CD4-positive, alpha-beta T cell (primary cell): ENCODE measurements at regions not wholly inside any gene's neighbourhood (a gene's known extent, or its start where the extent isn't known, plus 50 kb on each side); places are given as distances from the start of the nearest gene placed in this dataset.
"Not testable (repeated sequence)": the region's sequence is repeated elsewhere in the genome, so short reads cannot be mapped to it uniquely, and the experiment has no call there.

Source experiments
- ATAC-seq: fragments of 200-7000 bp; cut with Tn5 transposase; one replicate; pipeline ENCODE4 v1.10.0; 2022; ENCODE audit warnings: mild to moderate bottlenecking; ENCODE audit not compliant: poor library complexity
- CTCF ChIA-PET: fragments of 350-600 bp; sonication (Branson Sonifier 250); formaldehyde crosslinking; loops from one replicate; lab custom pipeline; 2021; ENCODE audit warnings: antibody characterized with exemption, inconsistent platforms; lab: Charles Lee
- POLR2A ChIA-PET: fragments of 350-600 bp; sonication (Branson Sonifier 250); formaldehyde crosslinking; loops from one replicate; lab custom pipeline; 2021; ENCODE audit warnings: antibody characterized with exemption, inconsistent platforms; lab: Charles Lee
- DNase-seq, 14 experiments: peaks; one replicate each; pipeline ENCODE4 v3.0.0-alpha.2; 2013 to 2020; ENCODE audit warnings: mixed read lengths in 2 of 14
- H3K27ac ChIP-seq, 2 donors: one replicate each; pipeline versions ENCODE4 v1.5.1 to v1.7.0; 2013; ENCODE audit warnings: low read length in 2 of 2, low read depth in 1 of 2, mild to moderate bottlenecking in 1 of 2
- H3K27me3 ChIP-seq, 2 experiments: 1 replicate in 1 of 2; 2 replicates in 1 of 2; pipeline versions ENCODE4 v1.6.1 to v1.7.0; 2013; ENCODE audit warnings: low read length in 2 of 2, control low read depth in 1 of 2, mild to moderate bottlenecking in 1 of 2, moderate library complexity in 1 of 2; ENCODE audit not compliant: insufficient read depth in 2 of 2, control insufficient read depth in 1 of 2
- H3K36me3 ChIP-seq: one replicate; pipeline ENCODE4 v1.6.1; 2013; ENCODE audit warnings: low read length, control low read depth; ENCODE audit not compliant: insufficient read depth
- H3K4me1 ChIP-seq: one replicate; pipeline ENCODE4 v1.6.1; 2013; ENCODE audit warnings: low read length, control low read depth; ENCODE audit not compliant: insufficient read depth
- H3K4me3 ChIP-seq: one replicate; pipeline ENCODE4 v1.5.1; 2013; ENCODE audit warnings: mild to moderate bottlenecking, low read length, moderate library complexity
- H3K9me3 ChIP-seq, 2 experiments: 1 replicate in 1 of 2; 2 replicates in 1 of 2; pipeline versions ENCODE4 v1.6.1 to v1.7.0; 2013; ENCODE audit warnings: low read length in 2 of 2, mild to moderate bottlenecking in 2 of 2, control low read depth in 1 of 2, moderate library complexity in 1 of 2; ENCODE audit not compliant: control insufficient read depth in 1 of 2, insufficient read depth in 1 of 2
- H3K27ac Mint-ChIP-seq: one replicate; pipeline ENCODE4 v1.8.0; 2020; ENCODE audit warnings: mixed read lengths
- H3K27me3 Mint-ChIP-seq: one replicate; pipeline ENCODE4 v1.8.0; 2021; ENCODE audit warnings: mixed read lengths
- H3K36me3 Mint-ChIP-seq: one replicate; pipeline ENCODE4 v1.8.0; 2021; ENCODE audit warnings: low read depth, mixed read lengths
- H3K4me1 Mint-ChIP-seq: one replicate; pipeline ENCODE4 v1.8.0; 2021; ENCODE audit warnings: low read depth, mixed read lengths
- H3K4me3 Mint-ChIP-seq: one replicate; pipeline ENCODE4 v1.8.0; 2020; ENCODE audit warnings: mild to moderate bottlenecking, mixed read lengths
- H3K9me3 Mint-ChIP-seq: one replicate; pipeline ENCODE4 v1.8.0; 2020; ENCODE audit warnings: mixed read lengths
- intact Hi-C, 2 experiments: fragments of 100-400 bp; cut with DNase I in 1 of 2; cut with micrococcal nuclease in 1 of 2; formaldehyde crosslinking; loops; one replicate each; pipeline versions ENCODE4 v1.15.1 to v1.9.0; 2023 to 2025; cut with DNase I, micrococcal nuclease
- TF ChIP-seq, protein P1 (sequence below): fragments of 200-600 bp; IDR thresholded peaks from one replicate; pipeline ENCODE4 v1.8.0; 2022; ENCODE audit warnings: antibody characterized with exemption, mild to moderate bottlenecking

DNA sequence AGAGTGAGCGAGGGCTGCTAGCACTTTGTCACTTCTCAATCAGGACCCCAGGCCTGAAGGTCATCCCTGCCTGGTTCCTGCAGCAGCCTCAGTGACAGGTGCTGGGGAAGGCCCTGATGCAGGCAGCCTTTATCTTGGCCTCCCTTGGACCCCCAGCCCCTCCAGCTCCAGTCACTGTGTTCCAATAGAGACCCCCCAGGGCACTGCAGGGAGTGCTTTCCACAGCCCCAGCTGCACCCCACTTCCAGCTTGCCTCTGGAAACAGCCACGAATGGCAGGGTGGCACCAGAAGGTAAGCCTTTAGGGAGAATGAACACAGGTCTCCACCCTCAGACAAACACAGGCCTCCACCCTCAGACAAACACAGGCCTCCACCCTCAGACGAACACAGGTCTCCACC, 241.6 kb upstream of the SGCG start:
- Mint-ChIP-seq H3K4me1 (no peaks in the 10 kb centered on the region), H3K27ac (no peak overlapping the region), H3K4me3 (no peak overlapping the region), H3K9me3 (no peaks in the 10 kb centered on the region), H3K36me3 (no peaks in the 10 kb centered on the region), H3K27me3 (no peaks in the 10 kb centered on the region)
- no peaks in the 10 kb centered on the region for H3K36me3 ChIP-seq
- no peak overlapping the region for H3K27ac ChIP-seq
- ATAC-seq = no peak
- CTCF ChIA-PET = no interaction called here
- TF ChIP-seq, protein P1, sequence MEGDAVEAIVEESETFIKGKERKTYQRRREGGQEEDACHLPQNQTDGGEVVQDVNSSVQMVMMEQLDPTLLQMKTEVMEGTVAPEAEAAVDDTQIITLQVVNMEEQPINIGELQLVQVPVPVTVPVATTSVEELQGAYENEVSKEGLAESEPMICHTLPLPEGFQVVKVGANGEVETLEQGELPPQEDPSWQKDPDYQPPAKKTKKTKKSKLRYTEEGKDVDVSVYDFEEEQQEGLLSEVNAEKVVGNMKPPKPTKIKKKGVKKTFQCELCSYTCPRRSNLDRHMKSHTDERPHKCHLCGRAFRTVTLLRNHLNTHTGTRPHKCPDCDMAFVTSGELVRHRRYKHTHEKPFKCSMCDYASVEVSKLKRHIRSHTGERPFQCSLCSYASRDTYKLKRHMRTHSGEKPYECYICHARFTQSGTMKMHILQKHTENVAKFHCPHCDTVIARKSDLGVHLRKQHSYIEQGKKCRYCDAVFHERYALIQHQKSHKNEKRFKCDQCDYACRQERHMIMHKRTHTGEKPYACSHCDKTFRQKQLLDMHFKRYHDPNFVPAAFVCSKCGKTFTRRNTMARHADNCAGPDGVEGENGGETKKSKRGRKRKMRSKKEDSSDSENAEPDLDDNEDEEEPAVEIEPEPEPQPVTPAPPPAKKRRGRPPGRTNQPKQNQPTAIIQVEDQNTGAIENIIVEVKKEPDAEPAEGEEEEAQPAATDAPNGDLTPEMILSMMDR = no peak
- no peaks in the 10 kb centered on the region for H3K4me1 ChIP-seq
- intact Hi-C loops = no loop called here
- peaks cover 0 to 31% of the 10 kb centered on the region in 2 experiments for H3K9me3 ChIP-seq
- no peak for DNase-seq
- POLR2A ChIA-PET = no interaction called here
- no peak overlapping the region for H3K4me3 ChIP-seq
- H3K27me3 ChIP-seq = no peaks in the 10 kb centered on the region

DNA sequence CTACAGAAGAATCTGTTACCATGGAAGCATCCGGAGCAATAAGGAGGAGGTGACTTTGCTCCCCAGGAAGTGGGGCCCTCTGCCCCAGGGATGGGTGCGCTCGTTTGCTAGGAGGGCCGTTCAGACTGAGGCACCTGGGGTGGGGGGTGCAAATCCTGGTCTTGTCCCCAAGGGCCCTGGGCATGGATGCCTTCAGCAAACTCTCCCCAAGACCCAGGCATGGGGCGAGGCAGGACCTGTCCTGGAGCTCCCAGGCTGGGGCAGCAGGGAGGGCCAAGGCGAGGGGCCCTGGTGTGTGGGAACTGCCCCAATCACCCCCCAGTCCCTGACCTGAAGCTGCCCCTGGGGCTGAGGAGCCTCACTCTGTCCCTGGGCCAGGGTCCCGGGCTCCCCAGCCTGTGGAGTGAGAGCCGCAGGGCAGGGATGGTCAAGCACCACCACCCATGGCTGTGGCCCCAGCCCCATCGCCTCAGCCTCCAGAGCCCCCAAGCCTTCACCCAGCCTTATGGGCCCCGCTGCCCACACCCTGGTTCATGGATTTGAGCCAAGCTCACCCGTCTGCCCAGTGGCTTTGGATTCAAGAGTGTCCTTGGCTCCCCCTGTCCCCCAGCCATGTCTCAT, 240.6 kb upstream of the SGCG start:
- H3K27me3 ChIP-seq = no peaks in the 10 kb centered on the region
- H3K4me3 ChIP-seq = no peak overlapping the region
- H3K27ac Mint-ChIP-seq = no peak overlapping the region
- H3K9me3 Mint-ChIP-seq = no peaks in the 10 kb centered on the region
- intact Hi-C loops = no loop called here
- ChIA-PET POLR2A (no interaction called here), CTCF (no interaction called here)
- ATAC-seq = no peak
- H3K36me3 Mint-ChIP-seq = no peaks in the 10 kb centered on the region
- H3K27me3 Mint-ChIP-seq = no peaks in the 10 kb centered on the region
- H3K36me3 ChIP-seq = no peaks in the 10 kb centered on the region
- peaks cover 0 to 26% of the 10 kb centered on the region in 2 experiments for H3K9me3 ChIP-seq
- no peaks in the 10 kb centered on the region for H3K4me1 ChIP-seq
- no peak overlapping the region for H3K4me3 Mint-ChIP-seq
- TF ChIP-seq, protein P1 = no peak
- H3K4me1 Mint-ChIP-seq = no peaks in the 10 kb centered on the region
- DNase-seq = no peak
- H3K27ac ChIP-seq = no peak overlapping the region

DNA sequence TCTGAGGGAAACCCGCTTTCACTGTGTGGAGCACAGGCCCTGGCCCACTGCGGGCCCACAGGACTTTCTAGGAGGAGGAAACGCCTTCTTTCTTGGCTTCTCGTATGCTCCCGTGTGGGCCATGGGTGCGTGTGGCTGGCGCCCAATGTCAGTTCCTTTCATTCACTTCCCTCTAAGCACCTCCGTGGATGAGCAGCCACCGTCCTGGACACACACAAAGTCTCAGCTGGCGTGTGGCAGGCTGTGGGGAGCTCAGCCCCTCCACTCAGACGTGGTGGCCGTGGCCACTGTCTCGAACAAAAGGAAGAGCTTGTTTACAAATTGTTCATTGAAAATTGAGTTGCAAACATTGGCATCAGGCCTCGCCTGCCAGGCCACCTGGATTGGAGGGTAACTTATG, 240.0 kb upstream of the SGCG start:
- TF ChIP-seq, protein P1 = no peak
- Mint-ChIP-seq H3K4me3 (no peak overlapping the region), H3K9me3 (no peaks in the 10 kb centered on the region), H3K4me1 (no peaks in the 10 kb centered on the region), H3K36me3 (no peaks in the 10 kb centered on the region), H3K27me3 (no peaks in the 10 kb centered on the region), H3K27ac (no peak overlapping the region)
- ChIA-PET POLR2A (no interaction called here), CTCF (no interaction called here)
- no peak overlapping the region for H3K4me3 ChIP-seq
- intact Hi-C loops = no loop called here
- no peak overlapping the region for H3K27ac ChIP-seq
- ATAC-seq = no peak
- H3K27me3 ChIP-seq = no peaks in the 10 kb centered on the region
- no peak for DNase-seq
- H3K4me1 ChIP-seq = no peaks in the 10 kb centered on the region
- H3K9me3 ChIP-seq = peaks cover 0 to 23% of the 10 kb centered on the region in 2 experiments
- no peaks in the 10 kb centered on the region for H3K36me3 ChIP-seq

DNA sequence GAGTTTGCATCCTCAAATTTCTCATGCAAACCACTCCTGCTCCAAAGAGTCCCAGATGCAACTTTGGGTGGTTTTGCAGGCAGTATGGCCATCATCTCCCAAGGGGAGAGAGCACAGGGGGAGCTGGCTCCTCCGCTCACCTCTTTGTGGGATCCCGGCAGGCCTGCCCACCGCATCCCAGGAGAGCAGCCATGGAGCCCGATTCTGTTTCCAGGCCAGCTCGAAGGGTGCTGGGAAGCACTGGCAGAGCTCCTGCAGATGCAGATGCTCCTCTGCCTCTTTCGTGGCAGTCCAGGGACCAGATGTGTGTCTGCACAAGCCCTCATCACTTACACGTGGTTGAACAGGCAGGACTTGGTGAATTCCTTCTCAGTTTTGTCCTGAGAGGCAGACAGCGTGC, 239.3 kb upstream of the SGCG start:
- DNase-seq, H3K4me3 Mint-ChIP-seq, CTCF ChIA-PET: not testable (repeated sequence)

DNA sequence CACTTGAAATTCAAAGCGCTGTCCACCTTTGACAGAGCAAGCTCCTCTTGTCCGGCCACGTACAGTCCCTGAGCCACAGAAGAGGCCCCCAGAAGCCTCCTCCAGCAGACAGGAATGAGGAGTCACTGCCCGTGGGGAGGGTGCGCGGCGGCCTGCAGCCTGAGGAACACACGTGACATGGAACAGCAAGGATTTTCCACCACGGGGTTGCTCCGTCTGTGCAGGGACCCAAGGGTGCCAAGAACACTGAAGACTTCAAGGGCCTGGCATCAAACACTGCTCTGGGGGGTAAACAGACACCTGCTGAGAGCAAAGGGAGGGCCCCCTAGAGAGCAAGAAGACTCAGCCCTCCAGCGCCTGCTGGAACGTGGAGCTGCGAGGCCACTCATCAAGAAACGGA, 237.9 kb upstream of the SGCG start:
- ATAC-seq, H3K4me3 Mint-ChIP-seq, H3K4me1 ChIP-seq, H3K4me1 Mint-ChIP-seq, DNase-seq, H3K9me3 Mint-ChIP-seq, H3K27me3 Mint-ChIP-seq, H3K27ac Mint-ChIP-seq, intact Hi-C loops, H3K36me3 ChIP-seq, POLR2A ChIA-PET, H3K27me3 ChIP-seq, H3K4me3 ChIP-seq, H3K36me3 Mint-ChIP-seq, H3K27ac ChIP-seq, CTCF ChIA-PET: not testable (repeated sequence)
- peaks cover 0 to 17% of the 10 kb centered on the region in 2 experiments for H3K9me3 ChIP-seq

More for the DNA sequence above, 239.3 kb upstream of the SGCG start:
- intact Hi-C loops, H3K9me3 Mint-ChIP-seq, H3K27me3 ChIP-seq, H3K36me3 Mint-ChIP-seq, POLR2A ChIA-PET, H3K27me3 Mint-ChIP-seq, H3K4me1 Mint-ChIP-seq, H3K36me3 ChIP-seq, ATAC-seq, H3K4me1 ChIP-seq, H3K27ac ChIP-seq, H3K27ac Mint-ChIP-seq, H3K4me3 ChIP-seq: not testable (repeated sequence)
- H3K9me3 ChIP-seq = peaks cover 0 to 23% of the 10 kb centered on the region in 2 experiments
